Upper lobe of right lung (tissue), 1 donor: ENCODE measurements at regions not wholly inside any gene's neighbourhood (a gene's known extent, or its start where the extent isn't known, plus 50 kb on each side); places are given as distances from the start of the nearest gene placed in this dataset.
"Not testable (repeated sequence)": the region's sequence is repeated elsewhere in the genome, so short reads cannot be mapped to it uniquely, and the experiment has no call there.

Experiments
- ATAC-seq: fragments of 200-7000 bp; cut with Tn5 transposase; one replicate; pipeline ENCODE4 v1.9.1; 2020; ENCODE audit warnings: mild to moderate bottlenecking, moderate library complexity
- DNase-seq: peaks from one replicate; pipeline ENCODE4 v3.0.0-alpha.2; 2020
- H3K27ac ChIP-seq: fragments of 200-600 bp; one replicate; pipeline ENCODE4 v1.8.0; 2022
- H3K27me3 ChIP-seq: fragments of 200-600 bp; one replicate; pipeline ENCODE4 v1.8.0; 2022; ENCODE audit warnings: mild to moderate bottlenecking
- H3K36me3 ChIP-seq: fragments of 200-600 bp; one replicate; pipeline ENCODE4 v1.8.0; 2022
- H3K4me1 ChIP-seq: fragments of 200-600 bp; one replicate; pipeline ENCODE4 v1.8.0; 2022
- H3K4me3 ChIP-seq: fragments of 200-600 bp; one replicate; pipeline ENCODE4 v1.8.0; 2022; ENCODE audit warnings: mild to moderate bottlenecking
- H3K9me3 ChIP-seq: fragments of 200-600 bp; one replicate; pipeline ENCODE4 v1.8.0; 2022
- intact Hi-C: fragments of 100-400 bp; cut with DNase I; formaldehyde crosslinking; loops from one replicate; pipeline ENCODE4 v1.11.0; 2022
- TF ChIP-seq, protein P1 (sequence below): fragments of 200-600 bp; IDR thresholded peaks from one replicate; pipeline ENCODE4 v1.8.0; 2022; ENCODE audit warnings: antibody characterized with exemption
- donor health status: DM: no; HTN: yes; CAD: no; lungs with severe emphysema.

DNA sequence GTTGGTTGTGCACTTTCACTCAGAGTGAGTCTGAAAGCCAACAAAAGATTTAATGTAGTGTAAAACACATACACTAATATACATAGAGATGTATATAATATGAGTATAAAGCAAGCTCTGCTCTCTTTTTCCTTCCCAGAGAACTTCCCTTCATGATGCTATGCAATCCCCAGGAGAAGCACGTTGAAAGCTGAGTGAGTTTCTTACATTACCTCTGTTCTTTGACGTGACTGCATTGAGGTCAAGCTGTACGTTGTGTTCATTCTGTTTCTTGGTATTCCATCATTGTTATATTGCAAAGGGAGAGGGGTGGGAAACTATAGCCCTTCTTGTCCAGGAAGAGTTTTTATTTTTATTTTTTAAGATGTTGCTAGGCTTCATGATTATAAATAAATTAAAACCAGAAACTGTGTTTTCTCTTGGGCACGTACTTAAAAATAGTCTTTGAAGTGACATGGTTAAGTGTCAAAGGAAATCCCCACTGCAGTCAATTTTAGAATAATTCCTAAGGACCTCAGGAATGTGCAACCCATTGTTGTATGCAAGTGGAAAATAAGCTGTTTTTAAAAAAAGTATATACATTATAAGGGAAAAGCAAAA, 651.0 kb downstream of the CD109 start:
- intact Hi-C loops, result no loop called here

DNA sequence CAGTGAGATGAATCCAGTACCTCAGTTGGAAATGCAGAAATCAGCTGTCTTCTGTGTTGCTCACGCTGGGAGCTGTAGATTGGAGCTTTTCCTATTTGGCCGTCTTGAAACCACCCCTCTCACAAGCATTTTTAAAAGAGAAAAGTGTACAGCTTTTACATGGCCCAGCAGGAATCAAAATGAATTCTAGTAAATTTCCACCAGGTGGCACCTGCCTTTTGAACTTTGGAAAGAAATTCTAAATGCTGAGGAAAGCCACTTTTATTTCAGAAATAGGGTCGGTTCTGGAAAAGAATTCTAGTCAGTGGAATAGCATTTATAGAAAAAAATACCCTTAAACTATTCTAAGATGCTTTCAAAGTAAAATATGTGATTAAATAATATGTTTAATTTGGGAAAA, 647.8 kb downstream of the CD109 start:
- H3K27me3 ChIP-seq, result no peaks in the 10 kb centered on the region
- no peaks in the 10 kb centered on the region for H3K9me3 ChIP-seq
- no peaks in the 10 kb centered on the region for H3K4me1 ChIP-seq
- no peak for ATAC-seq
- no peak overlapping the region for H3K27ac ChIP-seq
- H3K4me3 ChIP-seq, result no peak overlapping the region
- DNase-seq, result no peak
- intact Hi-C loops, result no loop called here
- TF ChIP-seq, protein P1, sequence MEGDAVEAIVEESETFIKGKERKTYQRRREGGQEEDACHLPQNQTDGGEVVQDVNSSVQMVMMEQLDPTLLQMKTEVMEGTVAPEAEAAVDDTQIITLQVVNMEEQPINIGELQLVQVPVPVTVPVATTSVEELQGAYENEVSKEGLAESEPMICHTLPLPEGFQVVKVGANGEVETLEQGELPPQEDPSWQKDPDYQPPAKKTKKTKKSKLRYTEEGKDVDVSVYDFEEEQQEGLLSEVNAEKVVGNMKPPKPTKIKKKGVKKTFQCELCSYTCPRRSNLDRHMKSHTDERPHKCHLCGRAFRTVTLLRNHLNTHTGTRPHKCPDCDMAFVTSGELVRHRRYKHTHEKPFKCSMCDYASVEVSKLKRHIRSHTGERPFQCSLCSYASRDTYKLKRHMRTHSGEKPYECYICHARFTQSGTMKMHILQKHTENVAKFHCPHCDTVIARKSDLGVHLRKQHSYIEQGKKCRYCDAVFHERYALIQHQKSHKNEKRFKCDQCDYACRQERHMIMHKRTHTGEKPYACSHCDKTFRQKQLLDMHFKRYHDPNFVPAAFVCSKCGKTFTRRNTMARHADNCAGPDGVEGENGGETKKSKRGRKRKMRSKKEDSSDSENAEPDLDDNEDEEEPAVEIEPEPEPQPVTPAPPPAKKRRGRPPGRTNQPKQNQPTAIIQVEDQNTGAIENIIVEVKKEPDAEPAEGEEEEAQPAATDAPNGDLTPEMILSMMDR, result peak; percentile 15
- no peaks in the 10 kb centered on the region for H3K36me3 ChIP-seq

More for the DNA sequence above, 651.0 kb downstream of the CD109 start:
- DNase-seq (no peak), ATAC-seq (no peak)
- Histone ChIP-seq H3K4me1 (no peaks in the 10 kb centered on the region), H3K27ac (no peak overlapping the region), H3K36me3 (no peaks in the 10 kb centered on the region), H3K9me3 (no peaks in the 10 kb centered on the region), H3K27me3 (no peaks in the 10 kb centered on the region), H3K4me3 (no peak overlapping the region)
- TF ChIP-seq, protein P1, result no peak

DNA sequence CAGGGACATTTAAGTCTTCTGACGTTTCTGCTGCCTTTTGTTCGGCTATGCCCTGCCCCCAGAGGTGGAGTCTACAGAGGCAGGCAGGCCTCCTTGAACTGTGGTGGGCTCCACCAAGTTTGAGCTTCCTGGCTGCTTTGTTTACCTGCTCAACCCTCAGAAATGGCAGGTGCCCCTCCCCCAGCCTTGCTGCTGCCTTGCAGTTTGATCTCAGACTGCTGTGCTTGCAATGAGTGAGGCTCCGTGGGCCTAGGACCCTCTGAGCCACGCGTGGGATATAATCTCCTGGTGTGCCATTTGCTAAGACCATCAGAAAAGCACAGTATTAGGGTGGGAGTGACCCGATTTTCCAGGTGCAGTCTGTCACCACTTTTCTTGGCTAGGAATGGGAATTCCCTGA, 647.3 kb downstream of the CD109 start:
- H3K4me3 ChIP-seq, H3K36me3 ChIP-seq, H3K4me1 ChIP-seq, H3K9me3 ChIP-seq, DNase-seq, H3K27me3 ChIP-seq, ATAC-seq, intact Hi-C loops, H3K27ac ChIP-seq: not testable (repeated sequence)

DNA sequence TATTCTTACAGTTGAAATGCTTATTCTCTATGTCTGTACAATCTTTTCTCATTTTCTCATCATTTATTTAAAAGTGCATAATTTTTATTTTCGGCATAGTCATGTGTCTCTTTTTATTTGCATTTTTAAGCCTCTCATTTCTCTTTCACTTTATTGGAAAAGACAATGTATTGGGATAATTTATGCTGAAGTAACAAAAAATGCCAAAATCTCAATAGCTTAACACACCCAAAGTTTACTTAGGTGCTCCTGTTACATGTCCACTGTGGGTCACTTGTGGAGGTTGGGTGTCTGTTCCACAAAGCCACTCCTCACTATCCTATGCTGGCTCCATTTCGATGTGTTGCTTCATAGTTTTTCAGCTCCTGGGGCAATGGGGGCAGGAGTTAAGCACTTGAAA, 638.7 kb downstream of the CD109 start:
- DNase-seq (no peak), ATAC-seq (no peak)
- no peaks in the 10 kb centered on the region for H3K27me3 ChIP-seq
- intact Hi-C loops, result no loop called here
- H3K36me3 ChIP-seq, result no peaks in the 10 kb centered on the region
- no peak overlapping the region for H3K27ac ChIP-seq
- TF ChIP-seq, protein P1, result no peak
- no peak overlapping the region for H3K4me3 ChIP-seq
- H3K4me1 ChIP-seq, result no peaks in the 10 kb centered on the region
- no peaks in the 10 kb centered on the region for H3K9me3 ChIP-seq

DNA sequence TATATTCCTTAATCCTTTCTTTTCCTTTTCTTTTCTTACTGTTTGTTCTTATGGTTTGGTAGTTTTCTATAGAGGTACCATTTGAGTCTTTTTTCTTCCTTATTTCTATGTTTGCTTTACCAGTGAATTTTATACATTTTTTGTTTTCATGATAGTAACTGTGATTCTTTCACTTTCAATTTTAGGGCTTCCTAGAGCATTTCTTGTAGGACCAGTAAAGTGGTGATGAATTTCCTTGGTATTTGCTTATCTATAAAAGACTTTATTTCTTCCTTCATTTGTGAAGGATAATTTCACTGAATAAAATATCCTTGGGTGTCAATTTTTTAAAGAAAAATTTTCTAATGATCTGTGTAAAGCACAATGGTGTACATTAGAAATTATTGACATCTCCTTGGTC, 637.4 kb downstream of the CD109 start:
- Histone ChIP-seq H3K9me3 (no peaks in the 10 kb centered on the region), H3K4me3 (no peak overlapping the region), H3K27me3 (no peaks in the 10 kb centered on the region), H3K27ac (no peak overlapping the region), H3K4me1 (no peaks in the 10 kb centered on the region), H3K36me3 (no peaks in the 10 kb centered on the region)
- intact Hi-C loops, result no loop called here
- TF ChIP-seq, protein P1, result no peak
- ATAC-seq, result no peak
- DNase-seq, result no peak

DNA sequence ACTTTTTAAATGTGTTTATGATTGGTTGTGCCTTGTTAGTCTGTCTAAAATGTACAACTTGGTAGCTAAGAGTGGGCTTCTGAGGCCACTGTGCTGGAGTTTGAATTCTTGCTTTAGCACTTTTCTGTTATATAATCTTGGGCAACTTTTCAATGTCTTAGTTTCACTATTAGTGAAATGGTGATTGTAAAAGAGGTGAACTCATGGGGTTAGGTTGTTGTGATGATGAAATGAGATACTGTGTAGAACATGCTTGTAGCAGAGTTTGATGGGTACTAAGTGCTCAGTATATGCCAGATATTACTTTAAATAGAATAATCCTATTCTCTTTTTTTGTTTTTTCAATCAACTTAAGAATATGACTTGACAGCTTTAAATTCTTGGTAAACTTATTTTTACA, 624.7 kb downstream of the CD109 start:
- Histone ChIP-seq H3K36me3 (no peaks in the 10 kb centered on the region), H3K9me3 (no peaks in the 10 kb centered on the region), H3K27ac (no peak overlapping the region), H3K27me3 (no peaks in the 10 kb centered on the region), H3K4me1 (no peaks in the 10 kb centered on the region), H3K4me3 (no peak overlapping the region)
- intact Hi-C loops, result no loop called here
- ATAC-seq, result no peak
- no peak for DNase-seq
- TF ChIP-seq, protein P1, result no peak
